ENCODE measurements at regions not wholly inside any gene's neighbourhood (a gene's known extent, or its start where the extent isn't known, plus 50 kb on each side); places are given as distances from the start of the nearest gene placed in this dataset.
"Not testable (repeated sequence)": the region's sequence is repeated elsewhere in the genome, so short reads cannot be mapped to it uniquely, and the experiment has no call there.

- DNase-seq (ENCODE audit: low spot score) = no peak
- in situ Hi-C loops (cut with HindIII; ENCODE audit: low sequenced_read_pairs) = no loop called here
These were observed 53.1 kb upstream of the WNT4 start for GRCh38 chr1:22196041-22196440.

- in situ Hi-C loops (cut with HindIII; ENCODE audit: low sequenced_read_pairs) = no loop called here
- DNase-seq (ENCODE audit: low spot score) = no peak
These were observed 53.7 kb upstream of the WNT4 start for GRCh38 chr1:22196641-22197040.

DNA sequence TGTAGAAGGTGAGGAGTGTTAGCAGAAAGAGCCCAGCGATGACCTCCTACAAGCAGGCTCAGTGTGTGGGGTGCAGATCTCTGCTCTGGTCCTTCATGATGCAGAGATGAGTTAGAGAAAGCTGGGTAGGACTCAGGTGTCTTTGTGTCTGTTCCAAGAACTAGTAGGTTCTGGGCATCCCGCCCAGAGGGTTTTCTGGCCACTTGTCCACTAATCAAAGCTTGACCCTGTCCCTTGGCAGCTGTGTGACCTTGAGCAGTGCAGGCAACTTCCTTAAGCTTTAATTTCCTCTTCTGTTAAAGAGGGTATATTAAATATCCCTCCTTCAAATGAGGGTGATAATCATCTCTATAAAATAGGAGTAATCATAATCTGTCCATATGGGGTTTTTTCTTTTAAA is 54.7 kb upstream of the WNT4 start:
- in situ Hi-C loops (cut with HindIII; ENCODE audit: low sequenced_read_pairs) = no loop called here
- no peak for DNase-seq (ENCODE audit: low spot score)

DNA sequence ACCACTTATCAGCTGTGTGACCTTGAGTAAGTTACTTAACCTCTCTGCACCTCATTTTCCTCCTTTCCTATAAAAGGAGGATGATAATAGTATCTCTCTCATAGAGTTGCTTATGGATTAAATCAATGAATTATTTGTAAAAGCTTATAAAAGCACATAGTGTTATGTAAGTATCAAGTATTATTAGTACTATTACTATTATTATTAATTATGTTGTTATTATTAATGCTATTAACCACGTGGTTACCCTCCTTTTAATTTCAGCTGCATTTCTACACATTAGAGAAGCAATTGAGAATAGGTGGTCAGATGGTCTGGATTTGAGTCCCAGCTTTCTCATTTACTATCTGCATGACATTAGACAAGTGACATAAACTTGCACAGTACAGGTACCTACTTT is 58.1 kb upstream of the WNT4 start:
- in situ Hi-C loops (cut with HindIII; ENCODE audit: low sequenced_read_pairs) = no loop called here

DNA sequence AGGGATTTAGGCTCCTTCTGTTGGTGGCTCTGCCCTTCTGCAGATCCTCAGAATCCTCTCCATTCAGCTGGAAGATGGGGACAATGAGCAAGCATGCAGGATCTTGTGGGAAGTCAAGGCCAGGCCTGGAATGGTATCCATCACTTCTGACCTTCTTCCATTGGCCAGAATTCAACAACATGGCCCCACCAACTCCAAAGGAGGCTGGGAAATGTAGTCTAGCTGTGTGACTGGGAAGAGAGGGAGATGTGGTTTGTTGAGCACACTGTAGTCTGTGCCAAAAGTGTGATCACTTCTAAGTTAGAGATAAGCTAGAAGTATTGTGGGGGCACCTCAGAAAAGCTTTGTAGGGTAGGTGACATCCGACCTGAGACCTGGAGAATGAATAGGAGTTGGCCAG is 60.4 kb upstream of the WNT4 start:
- in situ Hi-C loops (cut with HindIII; ENCODE audit: low sequenced_read_pairs) = no loop called here
- no peak for DNase-seq (ENCODE audit: low spot score)

More for the DNA sequence above, 58.1 kb upstream of the WNT4 start:
- no peak for DNase-seq (ENCODE audit: low spot score)

DNA sequence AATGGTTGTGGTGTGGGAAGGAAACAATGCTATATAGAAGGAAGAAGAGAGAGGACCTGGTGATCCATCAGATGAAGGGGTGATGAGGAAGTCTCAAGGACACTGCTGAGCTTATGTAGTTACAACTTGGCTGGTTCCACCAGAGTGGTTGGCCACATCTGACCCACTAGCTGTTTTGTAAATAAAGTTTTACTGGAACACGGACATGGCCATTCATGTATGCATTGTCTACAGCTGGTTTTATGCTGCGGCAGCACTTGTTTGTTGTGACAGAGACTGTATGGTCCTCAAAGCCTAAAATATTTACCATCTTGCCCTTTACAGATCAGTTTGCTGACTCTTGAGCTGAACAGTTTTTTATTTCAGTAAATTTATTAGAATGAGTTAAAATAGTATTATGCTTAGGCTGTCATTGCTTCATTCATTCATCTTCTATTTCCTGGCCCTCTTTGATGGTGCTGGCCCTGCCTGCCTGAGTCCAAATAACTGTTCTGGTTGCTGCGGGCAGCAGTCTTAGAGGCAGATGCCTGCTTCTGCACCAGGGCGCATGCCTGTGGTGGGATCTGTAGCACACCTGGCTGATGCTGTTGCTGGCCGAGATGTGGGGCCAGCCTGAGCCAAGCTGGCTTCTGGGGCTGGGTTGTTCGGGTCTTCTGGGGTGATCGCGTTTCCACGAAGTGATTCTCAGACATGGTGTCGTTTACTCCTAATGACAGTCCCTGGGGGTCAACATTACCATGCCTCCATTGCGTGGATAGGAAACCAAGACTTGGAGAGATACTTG is 61.4 kb upstream of the WNT4 start:
- no peak for DNase-seq (ENCODE audit: low spot score)
- in situ Hi-C loops (cut with HindIII; ENCODE audit: low sequenced_read_pairs) = no loop called here

DNA sequence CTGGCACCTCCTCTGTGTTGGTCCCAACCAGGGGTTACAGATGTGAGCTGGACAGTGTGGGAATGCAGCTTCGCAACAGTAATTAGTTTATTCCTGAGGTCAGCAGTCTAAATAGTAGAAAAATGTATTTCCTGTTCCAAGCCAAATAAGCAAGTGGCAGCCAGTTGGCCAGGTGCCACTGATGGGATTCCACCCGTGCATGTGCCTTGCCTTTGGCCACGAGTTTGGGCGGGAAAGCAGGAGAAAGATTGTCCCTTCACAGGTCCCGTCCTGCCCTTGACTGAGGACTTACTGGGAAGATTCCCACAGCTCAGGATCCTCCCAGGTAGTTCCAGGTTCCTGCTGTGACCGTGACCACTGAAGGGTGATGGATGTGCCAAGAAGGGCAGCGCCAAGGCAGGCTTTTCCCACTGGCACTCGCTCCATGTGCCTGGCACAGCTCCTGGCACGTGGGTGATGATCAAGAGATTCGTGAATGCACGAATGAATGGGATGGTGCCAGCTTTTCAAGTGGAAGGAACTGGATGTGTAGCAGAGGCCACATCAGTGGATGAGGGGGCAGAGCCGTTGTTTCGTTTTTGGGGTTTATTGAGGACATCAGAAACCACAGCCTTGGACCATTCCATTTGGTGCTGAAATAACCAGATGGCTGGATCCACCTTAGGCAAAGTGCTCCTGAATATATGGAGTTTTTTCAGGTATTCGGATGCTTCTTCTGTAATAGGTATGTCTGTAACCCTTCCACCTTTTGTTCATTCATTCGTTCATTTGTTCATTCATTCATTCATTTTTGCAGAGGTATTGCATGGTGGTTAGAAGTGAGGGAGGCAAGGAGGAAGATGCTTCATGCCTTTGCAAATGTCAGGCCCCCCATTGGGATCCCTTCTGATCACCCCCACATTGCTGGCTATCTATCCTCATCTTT is 62.4 kb upstream of the WNT4 start:
- in situ Hi-C loops (cut with HindIII; ENCODE audit: low sequenced_read_pairs) = no loop called here
- DNase-seq (ENCODE audit: low spot score) = peak; percentile 48

DNA sequence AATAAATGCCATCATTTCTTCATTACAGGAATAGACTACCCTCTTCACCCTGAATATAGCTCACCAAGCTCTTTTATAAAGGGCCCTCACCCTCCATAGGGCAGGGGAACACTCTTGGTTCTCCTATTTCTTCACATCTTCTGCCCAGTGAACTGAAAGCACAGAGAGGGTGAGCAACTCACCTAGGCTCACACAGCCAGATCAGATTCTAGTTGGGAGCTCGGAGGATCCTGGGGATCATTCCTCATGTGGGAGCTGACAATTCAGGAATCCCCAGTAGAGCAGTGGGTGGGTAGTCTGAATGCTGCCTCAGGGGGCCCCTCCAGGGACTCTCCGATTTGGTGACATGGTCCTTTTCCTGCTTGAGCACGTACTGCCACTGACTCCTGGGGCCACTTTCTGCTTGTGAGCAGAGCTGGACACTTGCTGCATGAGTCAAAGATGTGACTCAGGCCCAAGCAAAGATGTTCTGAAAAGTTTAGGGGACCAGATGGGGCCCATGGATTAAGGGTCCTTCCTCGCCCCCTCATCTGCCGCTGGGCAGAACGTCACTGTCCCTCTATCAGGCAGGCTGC is 63.7 kb upstream of the WNT4 start:
- no peak for DNase-seq (ENCODE audit: low spot score)
- in situ Hi-C loops (cut with HindIII; ENCODE audit: low sequenced_read_pairs) = no loop called here

GRCh38 chr1:22207511-22208267 is 64.8 kb upstream of the WNT4 start:
- DNase-seq (ENCODE audit: low spot score) = no peak
- in situ Hi-C loops (cut with HindIII; ENCODE audit: low sequenced_read_pairs) = no loop called here

- DNase-seq (ENCODE audit: low spot score) = no peak
- in situ Hi-C loops (cut with HindIII; ENCODE audit: low sequenced_read_pairs) = no loop called here
These were observed 65.5 kb upstream of the WNT4 start for GRCh38 chr1:22208268-22208972.

- in situ Hi-C loops (cut with HindIII; ENCODE audit: low sequenced_read_pairs) = no loop called here
- no peak for DNase-seq (ENCODE audit: low spot score)
These were observed 66.1 kb upstream of the WNT4 start for GRCh38 chr1:22208973-22209378.

- in situ Hi-C loops (cut with HindIII; ENCODE audit: low sequenced_read_pairs) = no loop called here
- DNase-seq (ENCODE audit: low spot score) = no peak
These were observed 67.3 kb upstream of the WNT4 start for GRCh38 chr1:22210176-22210575.

DNA sequence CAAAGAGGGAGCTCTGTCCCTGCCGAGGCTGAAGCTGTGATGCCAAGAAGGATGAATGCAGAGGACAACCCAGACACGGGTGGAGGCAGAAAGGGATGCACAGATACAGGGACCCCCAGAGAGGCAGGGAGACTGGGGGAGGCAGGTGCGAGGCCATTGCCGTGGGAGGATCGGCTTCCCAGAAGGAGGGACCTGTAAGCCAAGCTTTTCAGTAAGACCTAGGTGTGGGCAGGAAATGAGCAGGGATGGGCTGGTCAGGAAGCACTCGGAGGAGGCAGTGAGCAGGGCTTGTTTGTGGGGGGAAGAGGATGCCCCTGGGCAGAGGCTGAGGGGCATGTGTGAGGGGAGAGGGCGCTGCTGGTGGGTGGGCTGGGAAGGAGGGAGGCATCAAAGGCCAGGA is 67.7 kb upstream of the WNT4 start:
- in situ Hi-C loops (cut with HindIII; ENCODE audit: low sequenced_read_pairs) = no loop called here
- DNase-seq (ENCODE audit: low spot score) = no peak

DNA sequence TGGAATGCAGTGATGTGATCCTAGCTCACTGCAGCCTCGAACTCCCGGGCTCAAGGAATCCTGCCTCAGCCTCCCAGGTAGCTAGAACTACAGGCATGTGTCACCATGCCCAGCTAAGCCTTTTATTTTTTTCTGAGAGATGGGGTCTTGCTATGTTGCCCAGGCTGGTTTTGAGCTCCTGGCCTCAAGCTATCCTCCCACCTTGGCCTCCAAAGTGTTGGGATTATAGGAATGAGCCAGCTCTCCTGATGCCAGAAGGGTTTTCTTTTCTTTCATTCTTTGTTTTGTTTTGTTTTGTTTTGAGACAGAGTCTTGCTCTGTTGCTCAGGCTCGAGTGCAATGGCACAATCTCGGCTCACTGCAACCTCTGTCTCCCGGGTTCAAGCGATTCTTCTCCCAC is 68.6 kb upstream of the WNT4 start:
- in situ Hi-C loops (cut with HindIII; ENCODE audit: low sequenced_read_pairs); DNase-seq (ENCODE audit: low spot score): not testable (repeated sequence)

GRCh38 chr1:22212400-22213233 is 69.7 kb upstream of the WNT4 start:
- in situ Hi-C loops (cut with HindIII; ENCODE audit: low sequenced_read_pairs) = no loop called here
- DNase-seq (ENCODE audit: low spot score) = no peak

DNA sequence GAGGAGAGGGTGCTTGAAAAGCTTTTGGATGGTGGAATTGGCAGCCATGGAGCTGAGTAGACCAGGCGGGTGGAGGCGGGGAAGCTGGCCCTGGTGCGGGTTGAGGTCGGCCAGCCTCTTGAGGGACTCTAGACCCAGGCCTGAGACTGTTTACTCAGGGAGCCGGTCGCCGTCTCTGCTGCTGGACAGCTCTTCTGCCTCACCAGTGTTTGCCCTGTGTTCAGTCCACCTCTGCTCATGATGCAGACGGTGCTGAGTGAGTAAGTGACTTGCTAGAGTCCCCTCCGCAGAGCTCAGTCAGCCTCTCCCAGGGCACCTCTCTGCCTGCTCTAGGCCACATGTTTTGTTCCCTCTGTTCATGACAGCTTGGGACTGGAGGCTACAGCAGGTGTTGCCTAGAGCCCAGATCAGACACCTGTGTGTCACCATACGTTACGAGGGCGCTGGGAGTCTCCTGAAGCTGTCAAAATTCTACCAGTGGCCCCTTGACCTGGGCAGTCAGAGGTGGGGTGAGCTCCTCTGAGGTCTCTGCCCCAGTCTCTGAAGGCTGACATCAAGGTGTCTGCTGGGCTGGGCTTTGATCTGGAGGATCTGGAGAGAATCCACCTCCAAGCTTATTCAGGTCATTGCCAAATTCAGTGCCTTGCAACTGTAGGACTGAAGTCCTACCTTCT is 73.5 kb upstream of the WNT4 start:
- DNase-seq (ENCODE audit: low spot score) = no peak
- in situ Hi-C loops (cut with HindIII; ENCODE audit: low sequenced_read_pairs) = no loop called here

- in situ Hi-C loops (cut with HindIII; ENCODE audit: low sequenced_read_pairs) = no loop called here
- DNase-seq (ENCODE audit: low spot score) = no peak
These were observed 74.1 kb upstream of the WNT4 start for GRCh38 chr1:22216966-22217365.
